GM18499 (cell line): ENCODE measurements at regions not wholly inside any gene's neighbourhood (a gene's known extent, or its start where the extent isn't known, plus 50 kb on each side); places are given as distances from the start of the nearest gene placed in this dataset.

Experiments
- ATAC-seq: cut with Tn5 transposase; IDR thresholded peaks from one replicate; pipeline ENCODE4 v1.9.1; 2021; ENCODE audit warnings: moderate number of reproducible peaks; ENCODE audit not compliant: insufficient read depth, unreplicated experiment

- no peak for ATAC-seq
Measured at GRCh38 chr16:85266857-85267256, 154.6 kb upstream of the CIBAR2 start.

GRCh38 chr16:85267414-85267945, 155.2 kb upstream of the CIBAR2 start:
- no peak for ATAC-seq

GRCh38 chr16:85269165-85269564, 156.9 kb upstream of the CIBAR2 start:
- ATAC-seq: no peak

- no peak for ATAC-seq
Measured at GRCh38 chr16:85270374-85270773, 158.1 kb upstream of the CIBAR2 start.

- ATAC-seq: no peak
Measured at GRCh38 chr16:85271198-85271597, 158.9 kb upstream of the CIBAR2 start.

GRCh38 chr16:85273293-85273692, 161.0 kb upstream of the CIBAR2 start:
- no peak for ATAC-seq

GRCh38 chr16:85274501-85274900, 162.2 kb upstream of the CIBAR2 start:
- ATAC-seq: no peak

GRCh38 chr16:85274924-85275323, 162.7 kb upstream of the CIBAR2 start:
- no peak for ATAC-seq

GRCh38 chr16:85275533-85276249, 163.4 kb upstream of the CIBAR2 start:
- ATAC-seq: no peak

GRCh38 chr16:85276258-85276657, 164.0 kb upstream of the CIBAR2 start:
- no peak for ATAC-seq

- no peak for ATAC-seq
Measured at GRCh38 chr16:85276721-85277120, 164.4 kb upstream of the CIBAR2 start.

- ATAC-seq: no peak
Measured at GRCh38 chr16:85278839-85279238, 166.6 kb upstream of the CIBAR2 start.

- ATAC-seq: no peak
Measured at GRCh38 chr16:85279402-85279801, 167.1 kb upstream of the CIBAR2 start.

- ATAC-seq: no peak
Measured at GRCh38 chr16:85279825-85280545, 167.7 kb upstream of the CIBAR2 start.

- no peak for ATAC-seq
Measured at GRCh38 chr16:85281181-85281580, 168.9 kb upstream of the CIBAR2 start.

- ATAC-seq: no peak
Measured at GRCh38 chr16:85282842-85283241, 170.6 kb upstream of the CIBAR2 start.

GRCh38 chr16:85283305-85284050, 171.2 kb upstream of the CIBAR2 start:
- no peak for ATAC-seq

- ATAC-seq: no peak
Measured at GRCh38 chr16:85284141-85284817, 172.0 kb upstream of the CIBAR2 start.

- no peak for ATAC-seq
Measured at GRCh38 chr16:85285681-85286065, 173.4 kb upstream of the CIBAR2 start.

GRCh38 chr16:85286066-85286831, 174.0 kb upstream of the CIBAR2 start:
- ATAC-seq: no peak
